ENCODE measurements at regions not wholly inside any gene's neighbourhood (a gene's known extent, or its start where the extent isn't known, plus 50 kb on each side); places are given as distances from the start of the nearest gene placed in this dataset.

DNA sequence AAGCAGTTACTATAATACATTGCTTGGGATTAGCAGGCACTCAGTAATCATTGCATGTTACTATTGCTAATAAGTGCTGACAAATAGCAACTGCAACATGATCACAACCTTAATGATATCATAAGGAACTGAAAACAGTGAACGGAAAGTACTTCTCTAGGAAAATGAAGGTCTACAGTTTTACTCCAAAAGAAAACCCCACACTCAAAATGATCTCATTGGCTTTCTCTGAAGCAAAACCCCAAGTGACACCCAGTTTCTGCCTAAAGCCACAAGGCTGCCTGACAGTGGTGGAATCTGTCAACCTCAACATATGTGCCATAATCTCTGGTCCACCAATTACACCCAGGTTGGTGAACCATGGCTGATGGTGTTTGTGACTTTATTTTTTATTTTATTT lies 137.6 kb downstream of the PTGER3 start:
- Histone ChIP-seq H3K4me2 (ENCODE audit: low read length) (no peak overlapping the region), H4K20me1 (ENCODE audit: insufficient read depth) (no peaks in the 10 kb centered on the region), H3K36me3 (ENCODE audit: control insufficient read depth in 1 of 2, insufficient read depth in 2 of 2, low read length in 2 of 2) (no peaks in the 10 kb centered on the region), H3K4me1 (ENCODE audit: control insufficient read depth in 1 of 2, insufficient read depth in 2 of 2, low read length in 2 of 2) (no peaks in the 10 kb centered on the region), H3K9me2 (ENCODE audit: insufficient read depth) (no peaks in the 10 kb centered on the region), H3K79me2 (ENCODE audit: insufficient read depth, low read length) (no peaks in the 10 kb centered on the region), H3K9ac (ENCODE audit: low read length) (no peak overlapping the region), H3K4me3 (replicated peaks in 1 of 2; ENCODE audit: low read depth in 1 of 2, low read length in 2 of 2) (no peak overlapping the region), H3K27me3 (ENCODE audit: insufficient read depth, low read length) (peaks cover 10% of the 10 kb centered on the region), H3K9me3 (ENCODE audit: control insufficient read depth in 1 of 2, insufficient read depth in 1 of 2, low read depth in 1 of 2, low read length in 2 of 2) (no peaks in the 10 kb centered on the region), H2AFZ (ENCODE audit: low read depth, low read length, poor library complexity, severe bottlenecking) (no peak overlapping the region), H3K27ac (ENCODE audit: low read depth, low read length) (no peak overlapping the region)
- intact Hi-C loops (cut with micrococcal nuclease) = no loop called here
- TF ChIP-seq, protein P1, sequence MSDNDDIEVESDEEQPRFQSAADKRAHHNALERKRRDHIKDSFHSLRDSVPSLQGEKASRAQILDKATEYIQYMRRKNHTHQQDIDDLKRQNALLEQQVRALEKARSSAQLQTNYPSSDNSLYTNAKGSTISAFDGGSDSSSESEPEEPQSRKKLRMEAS (IDR thresholded peaks at IDR 0.05) = no peak
- TF ChIP-seq, protein P2, sequence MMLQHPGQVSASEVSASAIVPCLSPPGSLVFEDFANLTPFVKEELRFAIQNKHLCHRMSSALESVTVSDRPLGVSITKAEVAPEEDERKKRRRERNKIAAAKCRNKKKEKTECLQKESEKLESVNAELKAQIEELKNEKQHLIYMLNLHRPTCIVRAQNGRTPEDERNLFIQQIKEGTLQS (IDR thresholded peaks at IDR 0.05) = no peak
- TF ChIP-seq EZH2phosphoT487 (IDR thresholded peaks at IDR 0.05; ENCODE audit: borderline replicate concordance) = no peak
- no peak for TF ChIP-seq ZNF274 (IDR thresholded peaks at IDR 0.05; ENCODE audit: low read depth, low read length)
- ChIA-PET CTCF (no interaction called here), POLR2A (no interaction called here), RAD21 (ENCODE audit: low non-redundant PET in 1 of 2, low total read pairs in 2 of 2, uncharacterized antibody in 2 of 2, unreplicated experiment in 2 of 2) (no interaction called here)
- ATAC-seq = no peak
- DNase-seq (ENCODE audit: low read depth, low spot score) = no peak
- no TSS peak for BruUV-seq (replicated peaks)

DNA sequence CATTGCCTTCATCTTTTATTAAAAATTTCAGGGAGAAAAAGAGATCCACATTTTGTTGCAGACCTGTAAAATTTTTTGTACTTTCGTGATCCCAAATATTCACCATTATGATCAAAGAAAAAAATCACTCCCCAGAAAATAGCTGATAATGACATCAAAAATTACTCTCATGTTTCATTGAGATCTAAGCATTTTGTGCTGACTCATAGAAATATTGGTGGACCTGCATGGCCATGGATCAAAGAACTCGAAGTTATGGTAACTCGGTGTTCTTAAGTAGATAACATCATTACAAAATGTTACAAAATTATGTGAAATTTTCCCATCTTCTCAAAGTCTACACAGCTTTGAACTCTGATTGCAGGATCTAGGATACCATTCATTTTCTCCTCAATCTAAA lies 135.8 kb downstream of the PTGER3 start:
- H3K36me3 ChIP-seq (ENCODE audit: control insufficient read depth in 1 of 2, insufficient read depth in 2 of 2, low read length in 2 of 2) = no peaks in the 10 kb centered on the region
- RAD21 ChIA-PET (ENCODE audit: low non-redundant PET in 1 of 2, low total read pairs in 2 of 2, uncharacterized antibody in 2 of 2, unreplicated experiment in 2 of 2) = no interaction called here
- no peaks in the 10 kb centered on the region for H3K79me2 ChIP-seq (ENCODE audit: insufficient read depth, low read length)
- H3K27ac ChIP-seq (ENCODE audit: low read depth, low read length) = no peak overlapping the region
- H3K9me3 ChIP-seq (ENCODE audit: control insufficient read depth in 1 of 2, insufficient read depth in 1 of 2, low read depth in 1 of 2, low read length in 2 of 2) = no peaks in the 10 kb centered on the region
- CTCF ChIA-PET = no interaction called here
- BruUV-seq (replicated peaks) = no TSS peak
- DNase-seq (ENCODE audit: low read depth, low spot score) (no peak), ATAC-seq (no peak)
- no peaks in the 10 kb centered on the region for H3K9me2 ChIP-seq (ENCODE audit: insufficient read depth)
- H3K4me3 ChIP-seq (replicated peaks in 1 of 2; ENCODE audit: low read depth in 1 of 2, low read length in 2 of 2) = no peak overlapping the region
- intact Hi-C loops (cut with micrococcal nuclease) = no loop called here
- peaks cover 10% of the 10 kb centered on the region for H3K27me3 ChIP-seq (ENCODE audit: insufficient read depth, low read length)
- POLR2A ChIA-PET = no interaction called here
- H3K4me2 ChIP-seq (ENCODE audit: low read length) = no peak overlapping the region
- no peak overlapping the region for H3K9ac ChIP-seq (ENCODE audit: low read length)
- no peaks in the 10 kb centered on the region; the same call in 1 of the 2 replicates for H4K20me1 ChIP-seq (ENCODE audit: insufficient read depth)
- no peak for TF ChIP-seq RAD21 (IDR thresholded peaks at IDR 0.05; ENCODE audit: low read depth)
- TF ChIP-seq CBX3 (IDR thresholded peaks at IDR 0.05; ENCODE audit: low read depth) = no peak
- no peaks in the 10 kb centered on the region for H3K4me1 ChIP-seq (ENCODE audit: control insufficient read depth in 1 of 2, insufficient read depth in 2 of 2, low read length in 2 of 2)
- H2AFZ ChIP-seq (ENCODE audit: low read depth, low read length, poor library complexity, severe bottlenecking) = no peak overlapping the region

All from HCT116 (cell line).